Sigmoid colon (tissue), 4 donors: ENCODE measurements at regions not wholly inside any gene's neighbourhood (a gene's known extent, or its start where the extent isn't known, plus 50 kb on each side); places are given as distances from the start of the nearest gene placed in this dataset.

Source experiments
- POLR2A ChIP-seq, 2 donors: fragments of 450-650 bp; IDR thresholded peaks; one replicate each; pipeline ENCODE4 v1.6.1; 2016; ENCODE audit warnings: antibody characterized with exemption in 2 of 2, mild to moderate bottlenecking in 2 of 2, moderate library complexity in 2 of 2
- POLR2AphosphoS5 ChIP-seq, 4 donors: sonication (generic); formaldehyde crosslinking; IDR thresholded peaks; one replicate each; pipeline ENCODE4 v1.6.1; 2017; ENCODE audit warnings: antibody characterized with exemption in 4 of 4
- TF ChIP-seq, protein P1 (sequence below), 4 experiments: fragments of 450-650 bp in 3 of 4; fragments of 200-600 bp in 1 of 4; IDR thresholded peaks; one replicate each; pipeline ENCODE4 v1.5.1; 2016 to 2019; ENCODE audit warnings: antibody characterized with exemption in 4 of 4, mild to moderate bottlenecking in 3 of 4, moderate library complexity in 2 of 4

DNA sequence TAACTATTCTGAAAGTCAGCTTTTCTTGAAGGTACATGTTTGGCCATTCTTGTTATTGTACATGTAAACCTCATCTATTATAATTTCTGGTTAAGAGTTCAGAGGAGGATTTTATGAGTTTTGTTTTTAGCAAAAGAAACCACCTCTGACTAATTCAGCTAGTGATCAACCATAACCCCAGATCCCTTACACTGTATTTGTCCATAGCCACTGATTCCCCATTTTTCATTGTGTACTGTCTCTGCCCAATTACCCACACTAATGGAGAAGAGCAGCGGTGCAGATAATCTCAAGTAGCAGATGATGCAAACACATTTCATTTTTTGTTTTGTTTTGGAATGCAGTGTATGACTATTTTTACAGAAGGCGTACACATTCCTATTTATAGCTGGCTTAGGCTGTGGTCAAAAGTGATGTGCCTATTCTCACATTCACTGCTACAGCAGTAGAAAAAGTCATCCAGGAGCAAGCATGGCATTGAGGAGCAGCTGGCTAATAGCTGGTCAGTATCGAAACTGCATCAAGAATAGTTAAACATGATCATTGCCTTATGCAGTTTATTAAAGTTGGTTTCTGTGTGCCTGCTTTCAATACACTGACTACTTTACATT is 988.3 kb downstream of the DTWD2 start:
- TF ChIP-seq, protein P1, sequence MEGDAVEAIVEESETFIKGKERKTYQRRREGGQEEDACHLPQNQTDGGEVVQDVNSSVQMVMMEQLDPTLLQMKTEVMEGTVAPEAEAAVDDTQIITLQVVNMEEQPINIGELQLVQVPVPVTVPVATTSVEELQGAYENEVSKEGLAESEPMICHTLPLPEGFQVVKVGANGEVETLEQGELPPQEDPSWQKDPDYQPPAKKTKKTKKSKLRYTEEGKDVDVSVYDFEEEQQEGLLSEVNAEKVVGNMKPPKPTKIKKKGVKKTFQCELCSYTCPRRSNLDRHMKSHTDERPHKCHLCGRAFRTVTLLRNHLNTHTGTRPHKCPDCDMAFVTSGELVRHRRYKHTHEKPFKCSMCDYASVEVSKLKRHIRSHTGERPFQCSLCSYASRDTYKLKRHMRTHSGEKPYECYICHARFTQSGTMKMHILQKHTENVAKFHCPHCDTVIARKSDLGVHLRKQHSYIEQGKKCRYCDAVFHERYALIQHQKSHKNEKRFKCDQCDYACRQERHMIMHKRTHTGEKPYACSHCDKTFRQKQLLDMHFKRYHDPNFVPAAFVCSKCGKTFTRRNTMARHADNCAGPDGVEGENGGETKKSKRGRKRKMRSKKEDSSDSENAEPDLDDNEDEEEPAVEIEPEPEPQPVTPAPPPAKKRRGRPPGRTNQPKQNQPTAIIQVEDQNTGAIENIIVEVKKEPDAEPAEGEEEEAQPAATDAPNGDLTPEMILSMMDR (IDR thresholded peaks at IDR 0.05) = no peak
- no peak for TF ChIP-seq POLR2A (IDR thresholded peaks at IDR 0.05)
- no peak for TF ChIP-seq POLR2AphosphoS5 (IDR thresholded peaks at IDR 0.05)
